NCI-H524 treated with DMSO at 0.1 percent for 48 hours (cell line): ENCODE measurements at regions not wholly inside any gene's neighbourhood (a gene's known extent, or its start where the extent isn't known, plus 50 kb on each side); places are given as distances from the start of the nearest gene placed in this dataset.

Source experiments
- DNase-seq: peaks from one replicate; lab custom pipeline; 2025; lab: John Stamatoyannopoulos, UW

DNA sequence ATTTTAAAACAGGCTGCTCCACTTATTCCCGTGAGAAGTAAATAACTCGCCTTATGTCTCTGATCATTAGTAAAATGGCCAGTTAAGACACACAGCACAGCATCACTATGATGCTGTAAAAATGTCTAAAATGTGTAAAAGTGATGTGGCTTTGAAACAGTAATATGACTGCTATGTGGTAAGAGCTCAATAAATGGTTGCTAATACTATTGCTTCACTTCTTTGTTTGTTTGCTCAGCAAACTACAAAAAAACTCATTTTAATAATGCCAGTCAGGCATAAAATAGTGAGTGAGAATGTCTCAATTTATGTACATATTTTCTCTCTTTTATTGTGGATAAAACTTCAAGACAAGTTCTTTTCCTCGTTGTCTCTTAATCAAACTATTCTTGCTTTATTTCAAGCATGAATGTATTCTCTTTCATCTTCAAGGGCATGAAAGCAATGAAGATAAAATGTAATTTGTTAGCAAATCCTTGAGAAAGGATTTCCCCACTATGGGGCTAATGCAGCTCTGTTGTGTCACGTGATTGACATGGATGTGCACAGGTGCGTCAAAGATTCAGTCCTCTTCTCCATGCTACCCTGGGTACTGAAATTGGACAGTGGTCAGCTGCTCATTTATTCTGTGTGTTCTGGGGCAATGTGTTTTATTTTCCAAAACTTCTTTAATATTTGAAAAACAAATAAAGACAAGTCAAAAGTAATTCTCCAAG lies 387.2 kb downstream of the TRIB2 start:
- no peak for DNase-seq

- no peak for DNase-seq
These were observed 388.0 kb downstream of the TRIB2 start for GRCh38 chr2:13104723-13105122.

GRCh38 chr2:13106302-13106701 lies 389.6 kb downstream of the TRIB2 start:
- DNase-seq = no peak

DNA sequence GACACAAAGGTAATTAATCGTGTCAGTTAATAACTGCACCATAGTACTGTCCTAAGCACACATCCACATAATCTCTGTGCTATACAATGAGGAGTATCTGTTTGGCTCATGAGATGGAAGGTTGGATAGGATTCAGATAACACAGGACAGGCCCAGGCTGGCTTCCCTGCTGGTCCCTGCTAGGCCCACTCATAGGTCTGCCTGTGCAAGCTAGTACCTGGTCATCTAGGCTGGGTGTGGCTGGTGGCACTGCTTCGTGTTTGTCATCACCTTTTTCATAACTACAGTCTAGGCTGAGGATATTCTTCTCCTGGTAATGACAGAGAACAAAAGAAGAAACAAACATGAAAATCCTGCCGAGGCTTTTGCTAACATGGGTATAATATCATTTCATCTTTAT lies 392.8 kb downstream of the TRIB2 start:
- DNase-seq = no peak

DNA sequence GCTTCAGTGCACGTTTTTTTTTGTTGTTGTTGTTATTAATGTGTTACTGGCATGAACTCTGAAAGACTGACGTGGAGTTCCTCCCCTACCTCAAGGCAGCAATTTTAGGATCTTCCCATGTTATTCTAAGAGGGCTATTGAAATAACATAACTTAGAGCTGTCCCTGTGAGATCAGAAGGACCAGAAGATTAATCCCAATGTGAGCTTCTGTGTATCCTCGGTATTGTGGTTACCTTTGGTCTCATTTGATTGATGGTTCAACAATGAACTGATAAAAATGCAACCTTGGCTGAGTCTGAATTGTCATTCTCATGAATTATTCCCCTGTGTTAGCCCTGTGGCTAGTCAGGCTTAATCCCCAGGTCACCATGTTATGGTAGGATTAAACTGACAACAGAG lies 394.1 kb downstream of the TRIB2 start:
- DNase-seq = no peak

DNA sequence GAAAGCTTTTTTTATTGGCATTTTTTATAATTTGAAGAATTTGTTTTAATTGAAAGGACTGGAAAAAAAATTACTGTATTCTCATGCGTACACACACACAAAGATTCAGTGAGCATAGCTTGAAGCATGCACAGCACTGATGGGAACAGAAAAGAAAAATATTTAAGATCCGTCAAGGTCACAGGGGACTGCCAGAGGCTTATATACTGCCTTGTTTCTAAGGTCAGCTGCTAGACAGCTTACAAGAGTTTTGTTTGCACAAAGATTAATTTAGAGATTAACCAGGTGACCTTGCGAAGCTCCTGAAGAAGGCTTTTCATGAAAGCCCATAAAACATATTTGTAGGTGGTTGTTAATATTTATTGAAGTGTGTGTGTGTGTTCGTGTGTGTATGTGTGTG lies 396.3 kb downstream of the TRIB2 start:
- DNase-seq = no peak

GRCh38 chr2:13114391-13114790 lies 397.7 kb downstream of the TRIB2 start:
- peak; percentile 8 for DNase-seq

DNA sequence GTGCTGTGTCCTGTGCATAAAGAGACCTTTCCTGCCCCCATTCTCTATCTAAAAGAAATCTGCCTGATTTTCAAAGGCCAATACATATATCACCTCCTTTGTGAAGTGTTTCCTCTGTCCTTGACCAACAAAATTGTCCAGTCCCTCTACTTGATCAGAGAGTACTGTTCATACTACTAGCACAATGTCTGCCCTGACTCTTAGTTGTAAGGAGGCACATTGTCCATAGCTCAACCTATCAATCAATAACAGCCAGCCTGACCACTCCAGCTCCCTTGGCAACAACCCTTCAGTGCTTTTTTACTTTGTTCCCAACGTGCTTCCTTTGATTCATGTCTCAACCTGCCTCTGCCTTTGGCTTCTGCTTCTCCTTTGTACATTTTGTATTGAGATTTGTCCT lies 398.9 kb downstream of the TRIB2 start:
- DNase-seq = no peak

DNA sequence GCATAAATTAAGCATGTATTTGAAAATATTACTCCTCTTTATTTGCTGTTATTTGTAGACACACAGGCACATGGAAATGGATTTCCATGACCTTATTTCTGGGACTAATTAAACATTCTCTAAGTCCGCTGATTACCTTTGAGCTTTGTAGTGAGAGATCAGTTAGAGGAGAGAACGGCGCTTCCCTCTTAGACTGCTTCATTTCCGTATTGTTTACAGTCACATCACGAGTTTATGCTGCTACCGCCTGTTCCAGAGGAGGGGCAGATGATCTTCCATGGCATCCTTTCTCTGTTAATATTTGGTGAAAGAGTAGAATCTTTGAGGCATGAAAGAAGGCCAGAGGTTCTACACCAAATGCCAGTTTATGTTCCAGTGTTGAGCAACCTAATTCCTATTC lies 404.4 kb downstream of the TRIB2 start:
- no peak for DNase-seq

DNA sequence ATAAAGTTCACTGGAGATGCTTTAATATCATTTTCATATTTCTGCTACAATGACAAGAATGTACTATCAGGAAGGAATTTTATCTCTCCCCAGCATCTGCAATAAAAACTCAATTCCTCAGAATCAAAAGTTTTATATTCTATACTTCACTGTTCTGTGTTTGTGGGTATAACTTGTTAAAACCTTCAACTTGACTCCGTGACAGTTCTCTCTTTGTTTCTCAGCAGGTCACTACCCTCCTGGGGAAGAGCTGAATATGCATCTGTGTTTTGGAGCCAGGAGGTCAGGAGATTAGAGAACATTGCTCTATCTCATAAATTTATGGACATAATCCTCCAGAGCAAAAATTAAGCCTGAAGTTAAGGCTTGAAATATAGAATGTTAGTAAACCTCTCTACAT lies 411.4 kb downstream of the TRIB2 start:
- DNase-seq = no peak

GRCh38 chr2:13135369-13135768 lies 418.6 kb downstream of the TRIB2 start:
- DNase-seq = no peak

- no peak for DNase-seq
These were observed 419.1 kb downstream of the TRIB2 start for GRCh38 chr2:13135856-13136255.

- no peak for DNase-seq
These were observed 420.9 kb downstream of the TRIB2 start for GRCh38 chr2:13137679-13138078.

DNA sequence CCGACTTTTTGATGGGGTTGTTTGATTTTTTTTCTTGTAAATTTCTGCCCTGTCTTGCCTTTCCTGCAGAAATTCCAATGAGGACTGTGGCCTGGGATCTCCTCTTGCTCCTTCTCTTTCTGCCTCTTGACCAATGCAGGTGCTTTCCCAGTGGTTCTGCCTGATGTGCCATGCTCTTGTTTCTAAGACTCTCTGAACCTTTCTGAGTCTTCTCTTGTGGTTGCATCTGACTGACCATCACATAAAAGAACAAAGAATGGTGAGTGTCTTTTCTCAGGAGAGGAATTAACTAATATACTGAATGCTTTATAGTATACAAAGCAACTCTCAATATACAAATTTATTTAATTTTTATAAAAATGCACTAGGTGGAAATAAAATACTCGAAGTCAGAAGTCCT lies 424.6 kb downstream of the TRIB2 start:
- no peak for DNase-seq

- DNase-seq = no peak
These were observed 426.7 kb downstream of the TRIB2 start for GRCh38 chr2:13143451-13143850.

GRCh38 chr2:13156916-13157315 lies 440.2 kb downstream of the TRIB2 start:
- DNase-seq = no peak

DNA sequence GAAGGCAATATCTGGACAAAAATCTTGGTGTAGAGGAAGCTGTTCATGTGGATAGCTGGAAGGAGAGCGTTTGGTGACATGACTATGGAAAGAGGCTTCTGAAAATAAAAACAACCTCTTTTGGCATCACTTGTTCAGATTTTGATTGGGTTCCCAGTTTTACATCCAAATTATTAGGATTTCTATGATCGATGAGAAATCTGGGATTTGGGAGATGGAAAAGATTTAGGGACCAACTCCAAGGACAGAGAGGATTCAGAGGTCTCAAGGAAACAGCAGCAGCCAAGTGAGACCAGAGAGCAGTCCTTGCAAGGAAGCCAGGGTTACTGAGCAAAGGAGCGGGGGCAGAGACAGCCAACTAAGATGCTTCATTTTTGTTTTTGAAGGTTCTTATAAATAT lies 441.7 kb downstream of the TRIB2 start:
- DNase-seq = no peak

DNA sequence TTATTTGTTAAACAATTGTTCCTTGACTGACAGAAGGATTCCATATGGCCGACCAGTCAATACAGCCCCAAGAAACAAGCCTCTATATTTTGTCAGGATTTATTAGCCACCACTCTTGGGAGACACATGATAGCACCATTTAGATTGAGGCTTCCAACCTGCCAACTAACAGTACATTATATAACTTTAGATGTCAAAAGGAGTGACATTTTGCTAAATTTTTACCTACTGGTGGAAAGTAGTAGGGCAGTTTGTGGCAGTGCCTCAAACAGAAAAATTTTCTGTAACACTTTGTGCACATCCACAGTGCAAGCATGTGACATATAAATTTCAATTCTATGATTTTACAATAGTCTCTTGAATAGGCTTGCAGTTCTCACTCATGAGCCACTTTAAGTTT lies 464.0 kb downstream of the TRIB2 start:
- no peak for DNase-seq

GRCh38 chr2:13193075-13193474 lies 476.3 kb downstream of the TRIB2 start:
- DNase-seq = peak; percentile 5

DNA sequence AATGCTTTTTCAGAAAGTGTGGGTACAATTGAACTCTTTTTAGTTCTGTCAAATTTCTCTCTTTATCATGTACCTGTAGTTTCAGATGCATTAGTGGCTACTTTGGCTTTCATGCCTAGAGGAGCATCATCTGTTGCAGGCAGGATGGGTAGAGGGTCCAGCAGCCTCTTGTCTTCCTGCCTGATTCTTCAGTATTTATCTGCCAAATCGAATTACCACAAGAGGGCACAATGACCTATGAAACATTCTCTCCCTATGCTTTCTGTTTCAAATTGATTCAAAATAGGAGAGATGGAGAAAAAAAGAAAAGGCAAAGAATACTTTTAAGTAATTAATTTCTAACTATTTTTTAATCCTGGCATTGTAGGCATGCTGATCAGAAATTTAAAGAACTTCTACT lies 477.2 kb downstream of the TRIB2 start:
- DNase-seq = peak; percentile 45

DNA sequence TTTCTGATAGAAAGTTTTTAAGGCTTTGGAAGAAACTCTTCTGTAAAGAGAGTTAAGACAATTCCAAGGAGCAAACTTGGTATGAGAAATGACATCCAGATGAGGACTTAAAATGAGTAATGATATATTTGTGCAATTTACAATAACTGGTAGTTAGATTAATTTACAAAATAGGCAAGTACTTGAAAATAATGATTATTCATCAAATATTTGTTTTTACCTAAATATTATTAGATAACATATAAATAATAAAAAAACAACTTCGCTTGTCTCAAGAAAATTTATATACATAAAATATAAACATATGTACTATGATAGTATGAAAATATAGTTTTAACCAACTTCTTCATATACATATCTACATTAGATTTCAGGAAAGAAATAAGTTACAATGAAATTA lies 478.5 kb downstream of the TRIB2 start:
- DNase-seq = no peak

GRCh38 chr2:13197248-13197647 lies 480.5 kb downstream of the TRIB2 start:
- no peak for DNase-seq

DNA sequence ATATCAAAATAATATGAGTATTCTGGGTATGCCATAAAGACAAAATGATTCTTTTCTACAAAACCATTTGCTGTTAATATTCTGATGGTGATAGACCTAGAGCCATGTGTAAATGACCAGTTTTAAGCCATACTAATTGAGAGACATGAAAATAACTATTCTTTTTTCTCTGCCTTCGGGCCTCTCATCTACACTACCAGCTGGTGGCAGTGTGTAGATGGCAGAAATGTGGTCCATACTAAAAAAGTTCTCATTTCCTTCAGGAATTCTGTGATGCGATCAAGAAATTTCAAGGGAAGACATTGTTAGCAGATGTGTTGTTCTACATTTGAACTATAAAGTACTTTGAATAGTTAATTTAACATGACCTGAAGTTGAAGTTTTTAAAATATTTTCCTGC lies 485.2 kb downstream of the TRIB2 start:
- no peak for DNase-seq

DNA sequence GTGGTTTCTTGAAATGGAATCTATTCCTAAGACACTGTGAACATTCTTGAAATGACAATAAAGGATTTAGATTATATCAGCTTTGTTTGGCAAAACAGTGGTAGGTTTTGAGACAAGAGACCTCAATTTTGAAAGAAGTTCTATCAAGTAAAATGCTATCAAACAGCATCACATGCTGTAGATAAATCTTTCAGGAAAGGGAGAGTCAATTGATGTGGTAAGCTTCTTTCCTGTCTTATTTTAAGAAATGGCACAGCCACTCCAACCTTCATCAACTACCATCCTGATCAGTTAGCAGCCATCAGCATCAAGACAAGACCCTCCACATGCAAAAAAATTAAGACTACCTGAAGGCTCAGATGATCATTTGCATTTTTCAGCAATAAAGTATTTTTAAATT lies 495.4 kb downstream of the TRIB2 start:
- no peak for DNase-seq

- no peak for DNase-seq
These were observed 501.5 kb downstream of the TRIB2 start for GRCh38 chr2:13218205-13218604.
